Stomach (tissue), 4 donors: ENCODE measurements at regions not wholly inside any gene's neighbourhood (a gene's known extent, or its start where the extent isn't known, plus 50 kb on each side); places are given as distances from the start of the nearest gene placed in this dataset.

Experiments
- EP300 ChIP-seq: sonication (generic); formaldehyde crosslinking; IDR thresholded peaks from one replicate; pipeline ENCODE4 v1.6.1; 2017; ENCODE audit warnings: antibody characterized with exemption
- TF ChIP-seq, protein P1 (sequence below), 7 experiments: fragments of 450-650 bp in 4 of 7; fragments of 200-600 bp in 3 of 7; sonication (generic) in 3 of 7; IDR thresholded peaks; one replicate each; pipeline ENCODE4 v1.5.1; 2016 to 2019; ENCODE audit warnings: antibody characterized with exemption in 7 of 7, control low read depth in 2 of 7, mild to moderate bottlenecking in 1 of 7

DNA sequence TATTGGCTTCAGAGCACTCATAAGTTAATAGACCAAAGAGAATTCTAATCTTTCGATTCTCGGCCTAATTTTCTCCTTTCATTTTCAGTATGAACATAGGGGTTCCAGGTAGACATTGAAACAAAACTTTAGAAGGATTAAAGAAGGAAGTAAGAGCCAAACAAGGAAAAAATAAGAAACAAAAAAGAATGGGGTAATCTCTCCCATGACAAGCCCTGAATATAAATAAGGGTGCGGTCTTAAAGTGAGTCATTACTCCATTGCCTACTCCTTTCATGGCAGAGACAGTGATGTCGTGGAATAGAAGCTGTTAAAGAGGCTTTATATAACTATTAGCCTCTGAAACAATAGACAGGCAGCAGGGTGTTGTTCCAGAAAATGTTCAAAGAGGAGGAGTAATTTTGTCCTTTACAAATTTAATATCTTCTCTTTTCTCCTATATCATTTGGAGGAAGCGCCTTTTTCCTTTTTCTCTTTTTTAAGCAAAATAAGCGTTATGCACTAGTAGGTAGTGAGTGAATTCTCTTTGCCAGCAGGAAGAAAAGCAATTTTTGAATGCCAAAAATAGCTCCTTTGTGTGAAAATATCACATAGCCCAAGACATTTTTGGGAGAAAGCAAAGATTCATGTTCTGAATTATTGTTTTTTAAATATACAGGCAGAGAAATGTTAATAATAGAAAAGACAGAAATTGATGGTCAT lies 607.9 kb upstream of the KCNMB2 start:
- no peak for TF ChIP-seq EP300
- TF ChIP-seq, protein P1, sequence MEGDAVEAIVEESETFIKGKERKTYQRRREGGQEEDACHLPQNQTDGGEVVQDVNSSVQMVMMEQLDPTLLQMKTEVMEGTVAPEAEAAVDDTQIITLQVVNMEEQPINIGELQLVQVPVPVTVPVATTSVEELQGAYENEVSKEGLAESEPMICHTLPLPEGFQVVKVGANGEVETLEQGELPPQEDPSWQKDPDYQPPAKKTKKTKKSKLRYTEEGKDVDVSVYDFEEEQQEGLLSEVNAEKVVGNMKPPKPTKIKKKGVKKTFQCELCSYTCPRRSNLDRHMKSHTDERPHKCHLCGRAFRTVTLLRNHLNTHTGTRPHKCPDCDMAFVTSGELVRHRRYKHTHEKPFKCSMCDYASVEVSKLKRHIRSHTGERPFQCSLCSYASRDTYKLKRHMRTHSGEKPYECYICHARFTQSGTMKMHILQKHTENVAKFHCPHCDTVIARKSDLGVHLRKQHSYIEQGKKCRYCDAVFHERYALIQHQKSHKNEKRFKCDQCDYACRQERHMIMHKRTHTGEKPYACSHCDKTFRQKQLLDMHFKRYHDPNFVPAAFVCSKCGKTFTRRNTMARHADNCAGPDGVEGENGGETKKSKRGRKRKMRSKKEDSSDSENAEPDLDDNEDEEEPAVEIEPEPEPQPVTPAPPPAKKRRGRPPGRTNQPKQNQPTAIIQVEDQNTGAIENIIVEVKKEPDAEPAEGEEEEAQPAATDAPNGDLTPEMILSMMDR (IDR thresholded peaks at IDR 0.05), result no peak
